GM12878 (cell line): ENCODE measurements at regions not wholly inside any gene's neighbourhood (a gene's known extent, or its start where the extent isn't known, plus 50 kb on each side); places are given as distances from the start of the nearest gene placed in this dataset.

ENCODE experiments used
- ATAC-seq: fragments of 200-7000 bp; cut with Tn5 transposase; 3 replicates; pipeline ENCODE4 v1.9.1; 2020; ENCODE audit warnings: mild to moderate bottlenecking, moderate library complexity
- BruUV-seq: library from RNA; stranded (reverse); fragments of 400-500 nt; replicated peaks from 2 replicates; lab custom pipeline; 2021; lab: Mats Ljungman, UMichigan
- CTCF ChIA-PET: fragments of 300-600 bp; sonication (Branson Sonifier 250); formaldehyde crosslinking; extraction: SDS; loops from one replicate; lab custom pipeline; 2021; ENCODE audit warnings: inconsistent platforms; lab: Yijun Ruan, JAX
- POLR2A ChIA-PET: fragments of 350-600 bp; formaldehyde crosslinking; extraction: SDS; loops from one replicate; lab custom pipeline; 2021; ENCODE audit warnings: inconsistent platforms; lab: Charles Lee
- RAD21 ChIA-PET: fragments of 300-600 bp; sonication (Branson Sonifier 250); formaldehyde crosslinking; loops from one replicate; lab custom pipeline; 2023; ENCODE audit warnings: antibody characterized with exemption; ENCODE audit not compliant: unreplicated experiment; lab: Charles Lee
- SMC1A ChIA-PET: fragments of 300-600 bp; sonication (Branson Sonifier 250); formaldehyde crosslinking; loops from one replicate; lab custom pipeline; 2023; ENCODE audit not compliant: unreplicated experiment, uncharacterized antibody; lab: Charles Lee
- DNase-seq: peaks from one replicate; pipeline ENCODE4 v3.0.0-alpha.2; 2011; ENCODE audit warnings: low read depth, low spot score
- FAIRE-seq: peaks from 3 replicates; lab custom pipeline; 2011; peaks lifted over from hg19 to GRCh38; lab: Jason Lieb, UNC
- H2AFZ ChIP-seq: 2 replicates; pipeline ENCODE4 v1.6.0; 2011; ENCODE audit warnings: low read depth, low read length, control low read depth; ENCODE audit not compliant: control insufficient read depth
- H3K27ac ChIP-seq: 2 replicates; pipeline ENCODE4 v1.5.1; 2011; ENCODE audit warnings: control low read depth; ENCODE audit not compliant: control insufficient read depth, insufficient read depth
- H3K27me3 ChIP-seq, 2 experiments: replicated peaks in 1 of 2; 2 replicates each; pipeline versions ENCODE4 v1.6.0 to v1.6.1; 2011; ENCODE audit warnings: low read length in 1 of 2; ENCODE audit not compliant: control insufficient read depth in 2 of 2, insufficient read depth in 2 of 2
- H3K36me3 ChIP-seq, 2 experiments: 2 replicates each; pipeline ENCODE4 v1.5.1; 2011; ENCODE audit warnings: low read length in 1 of 2; ENCODE audit not compliant: control insufficient read depth in 2 of 2, insufficient read depth in 2 of 2
- H3K4me1 ChIP-seq: 2 replicates; pipeline ENCODE4 v1.6.1; 2011; ENCODE audit warnings: mild to moderate bottlenecking, low read length, moderate library complexity, mixed read lengths; ENCODE audit not compliant: control insufficient read depth, insufficient read depth
- H3K4me2 ChIP-seq: 2 replicates; pipeline ENCODE4 v1.6.0; 2011; ENCODE audit warnings: control low read depth; ENCODE audit not compliant: control insufficient read depth, insufficient read depth
- H3K4me3 ChIP-seq: fragments of 200-600 bp; sonication (generic); 2 replicates; pipeline ENCODE4 v1.5.1; 2016
- H3K79me2 ChIP-seq: 2 replicates; pipeline ENCODE4 v1.6.0; 2011; ENCODE audit warnings: low read length; ENCODE audit not compliant: control insufficient read depth, insufficient read depth
- H3K9ac ChIP-seq: 2 replicates; pipeline ENCODE4 v1.8.0; 2011; ENCODE audit warnings: low read length, control low read depth, mixed read lengths; ENCODE audit not compliant: control insufficient read depth, insufficient read depth
- H3K9me3 ChIP-seq: replicated peaks from 3 replicates; pipeline ENCODE4 v1.5.1; 2011; ENCODE audit warnings: mild to moderate bottlenecking, low read length; ENCODE audit not compliant: control insufficient read depth, insufficient read depth
- H4K20me1 ChIP-seq: 2 replicates; pipeline ENCODE4 v1.6.0; 2011; ENCODE audit not compliant: control insufficient read depth, insufficient read depth
- BCL3 ChIP-seq: IDR thresholded peaks from 2 replicates; pipeline ENCODE4 v1.6.1; 2011; ENCODE audit warnings: borderline replicate concordance, low read depth, mild to moderate bottlenecking, moderate library complexity, low read length; ENCODE audit not compliant: insufficient read depth, poor library complexity, severe bottlenecking
- CBFB ChIP-seq: IDR thresholded peaks from 2 replicates; pipeline ENCODE4 v1.6.1; 2016; ENCODE audit warnings: antibody characterized with exemption, low read depth
- CHD4 ChIP-seq: fragments of 200-600 bp; sonication (generic); IDR thresholded peaks from 2 replicates; pipeline ENCODE4 v1.6.1; 2016; ENCODE audit warnings: mild to moderate bottlenecking
- CUX1 ChIP-seq: IDR thresholded peaks from 2 replicates; pipeline ENCODE4 v1.6.1; 2012; ENCODE audit warnings: improper control_type of control experiment, low read depth, low read length; ENCODE audit not compliant: insufficient replicate concordance
- DPF2 ChIP-seq: fragments of 450-650 bp; IDR thresholded peaks from 2 replicates; pipeline ENCODE4 v1.6.1; 2017; ENCODE audit warnings: mild to moderate bottlenecking
- HDAC6 ChIP-seq: fragments of 200-600 bp; sonication (generic); IDR thresholded peaks from one replicate; pipeline ENCODE4 v1.8.0; 2017; ENCODE audit warnings: antibody characterized with exemption; ENCODE audit not compliant: unreplicated experiment
- IRF4 ChIP-seq: IDR thresholded peaks from 2 replicates; pipeline ENCODE4 v1.6.1; 2011; ENCODE audit warnings: low read depth, low read length
- KLF5 ChIP-seq: fragments of 450-650 bp; IDR thresholded peaks from 2 replicates; pipeline ENCODE4 v1.6.1; 2014; ENCODE audit warnings: mild to moderate bottlenecking; ENCODE audit not compliant: partially characterized antibody
- MAX ChIP-seq: IDR thresholded peaks from 2 replicates; pipeline ENCODE4 v1.6.1; 2012; ENCODE audit warnings: low read depth, low read length, improper control_type of control experiment
- NR2C2 ChIP-seq: IDR thresholded peaks from 2 replicates; pipeline ENCODE4 v1.6.1; 2011; ENCODE audit warnings: borderline replicate concordance, low read depth; ENCODE audit not compliant: control insufficient read depth, insufficient read length
- PML ChIP-seq: IDR thresholded peaks from 2 replicates; pipeline ENCODE4 v1.6.1; 2012; ENCODE audit warnings: low read length, inconsistent platforms
- RELB ChIP-seq: fragments of 450-650 bp; IDR thresholded peaks from 2 replicates; pipeline ENCODE4 v1.6.1; 2017; ENCODE audit warnings: low read depth, mild to moderate bottlenecking, moderate library complexity
- SPI1 ChIP-seq: IDR thresholded peaks from 2 replicates; pipeline ENCODE4 v1.6.1; 2011; ENCODE audit warnings: low read depth, mild to moderate bottlenecking, low read length, moderate library complexity, borderline replicate concordance; ENCODE audit not compliant: insufficient read depth
- SREBF2 ChIP-seq: IDR thresholded peaks from 2 replicates; pipeline ENCODE4 v1.6.1; 2012; ENCODE audit warnings: mild to moderate bottlenecking, low read length
- SUPT20H ChIP-seq: IDR thresholded peaks from 2 replicates; pipeline ENCODE4 v1.6.1; 2011; ENCODE audit warnings: low read depth, mild to moderate bottlenecking, low read length, moderate library complexity, borderline replicate concordance; ENCODE audit not compliant: control insufficient read depth
- YBX1 ChIP-seq: fragments of 450-650 bp; IDR thresholded peaks from 2 replicates; pipeline ENCODE4 v1.6.1; 2016; ENCODE audit warnings: antibody characterized with exemption
- ZNF384 ChIP-seq: IDR thresholded peaks from 2 replicates; pipeline ENCODE4 v1.6.1; 2012; ENCODE audit warnings: low read depth, mild to moderate bottlenecking, low read length, improper control_type of control experiment, borderline replicate concordance
- WGBS: methylation state at CpG from one replicate; pipeline ENCODE4 v1.1.6; 2016; ENCODE audit warnings: low lambda C conversion rate; ENCODE audit not compliant: insufficient replicate concordance, insufficient coverage; ENCODE audit errors: missing lambda C conversion rate; 5-methylcytosine and 5-hydroxymethylcytosine counted together
- in situ Hi-C: fragments of 300-500 bp; cut with MboI; formaldehyde crosslinking; loops from 9 replicates; pipeline ENCODE4 v1.14.3; 2018; ENCODE audit warnings: mixed read lengths
- intact Hi-C: fragments of 100-400 bp; cut with micrococcal nuclease; formaldehyde crosslinking; loops from one replicate; pipeline ENCODE4 v1.14.2; 2022; ENCODE audit not compliant: unreplicated experiment

- RAD21 ChIA-PET = no interaction called here
- in situ Hi-C loops = no loop called here
- ATAC-seq = no peak
- TF ChIP-seq CBFB (no peak), MAX (no peak), YBX1 (no peak), DPF2 (no peak), NR2C2 (no peak), SREBF2 (no peak), CUX1 (no peak), KLF5 (no peak), SUPT20H (no peak), CHD4 (no peak), RELB (no peak), ZNF384 (no peak), SPI1 (no peak), HDAC6 (no peak), PML (no peak), BCL3 (no peak), IRF4 (no peak)
Measured at GRCh38 chr1:232483826-232484225, 146.1 kb downstream of the SIPA1L2 start.

More at GRCh38 chr1:232483826-232484225, 146.1 kb downstream of the SIPA1L2 start:
- no peak overlapping the region for H3K27ac ChIP-seq
- H2AFZ ChIP-seq = no peak overlapping the region
- no peak overlapping the region for H3K4me3 ChIP-seq
- no peaks in the 10 kb centered on the region for H3K79me2 ChIP-seq
- intact Hi-C loops = no loop called here
- H3K4me1 ChIP-seq = no peaks in the 10 kb centered on the region
- no peaks in the 10 kb centered on the region for H3K36me3 ChIP-seq
- H3K4me2 ChIP-seq = no peak overlapping the region
- FAIRE-seq (no peak), DNase-seq (no peak)
- no peak overlapping the region for H3K9ac ChIP-seq
- no TSS peak for BruUV-seq
- WGBS = 52% methylated on average over 4 of the region's 4 CpGs
- no peaks in the 10 kb centered on the region; a peak in 2 of 4 replicates for H3K27me3 ChIP-seq
- H4K20me1 ChIP-seq = no peaks in the 10 kb centered on the region
- ChIA-PET POLR2A (no interaction called here), SMC1A (no interaction called here), CTCF (no interaction called here)
- H3K9me3 ChIP-seq = no peaks in the 10 kb centered on the region
